Stimulated activated CD4-positive, alpha-beta T cell treated with anti-CD3 and anti-CD28 coated beads, Interleukin-15, amount 100 ng/mL, for 1 hour (primary cell): ENCODE measurements at regions not wholly inside any gene's neighbourhood (a gene's known extent, or its start where the extent isn't known, plus 50 kb on each side); places are given as distances from the start of the nearest gene placed in this dataset.

Experiments
- DNase-seq, 2 donors: peaks; one replicate each; pipeline ENCODE4 v3.0.0-alpha.2; 2020; ENCODE audit warnings: low read depth in 1 of 2, low spot score in 1 of 2

DNA sequence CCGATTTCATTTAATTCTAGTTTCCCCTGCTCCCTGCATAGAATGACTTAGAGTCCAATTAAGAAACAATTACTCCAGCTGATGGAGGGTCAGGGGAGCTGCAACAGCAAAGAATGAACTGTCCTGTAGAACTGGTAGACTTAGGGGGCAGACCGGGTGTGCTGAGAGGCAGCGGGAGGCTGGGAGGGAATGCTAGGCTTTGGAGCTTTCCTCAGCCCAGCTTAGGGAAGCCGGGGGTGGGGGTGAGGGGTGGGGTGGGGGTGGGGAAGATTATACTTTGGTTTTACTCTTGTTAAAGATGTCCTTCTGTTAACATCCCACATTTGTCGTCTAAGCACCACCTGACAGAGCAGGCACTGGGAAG lies 458.6 kb upstream of the ASIC2 start:
- no peak for DNase-seq

DNA sequence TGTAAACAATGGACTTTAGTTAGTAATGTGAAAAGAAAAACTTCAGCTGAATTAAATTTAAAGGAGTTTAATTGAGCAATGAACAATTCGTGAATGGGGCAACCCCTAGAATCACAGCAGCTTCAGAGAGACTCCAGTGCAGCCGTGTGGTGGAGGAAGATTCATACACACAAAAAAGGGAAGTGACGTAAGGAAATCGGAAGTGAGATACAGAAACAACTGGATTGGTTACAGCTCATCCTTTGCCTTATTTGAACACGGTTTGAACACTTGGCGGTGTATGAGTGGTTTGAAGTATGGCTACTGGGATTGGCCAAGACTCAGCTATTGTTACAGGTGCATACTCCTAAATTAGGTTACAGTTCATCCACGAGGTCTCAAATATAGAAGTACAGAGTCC lies 460.4 kb upstream of the ASIC2 start:
- no peak for DNase-seq

DNA sequence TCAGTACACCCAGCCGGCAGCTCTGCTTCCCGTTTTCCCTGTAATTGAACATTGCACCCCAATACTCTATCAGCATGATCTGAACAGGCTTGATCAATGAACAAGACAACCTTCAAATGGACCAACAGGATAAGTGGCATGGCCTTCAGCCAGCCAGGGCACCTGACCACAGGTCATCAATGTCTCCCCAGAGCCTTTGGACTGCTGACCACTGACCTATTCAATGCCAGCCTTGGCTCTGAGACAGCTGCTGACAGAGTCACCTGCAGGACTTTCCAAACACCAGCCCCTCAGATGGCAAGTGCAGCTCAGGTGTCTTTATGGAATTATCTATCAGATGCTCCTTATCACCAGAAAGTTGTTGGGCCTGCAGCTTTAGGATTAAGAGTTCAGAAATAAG lies 462.9 kb upstream of the ASIC2 start:
- DNase-seq, result no peak

DNA sequence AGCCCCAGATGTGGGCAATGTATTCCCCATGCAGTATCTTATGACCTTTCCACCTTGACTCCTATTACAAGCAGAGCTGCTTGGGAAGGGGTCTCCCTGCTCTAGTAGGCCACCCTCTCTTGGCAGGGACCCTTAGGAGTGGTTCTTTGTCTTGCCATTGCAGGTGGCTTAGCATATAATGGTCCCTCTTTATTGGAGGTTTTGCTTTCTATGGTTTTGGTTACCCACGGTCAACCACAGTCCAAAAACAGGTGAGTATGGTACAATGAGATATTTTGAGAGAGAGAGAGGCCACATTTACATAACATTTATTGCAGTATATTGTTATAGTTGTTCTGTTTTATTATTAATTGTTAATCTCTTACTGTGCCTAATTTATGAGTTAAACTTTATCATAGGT lies 472.8 kb upstream of the ASIC2 start:
- DNase-seq, result no peak

DNA sequence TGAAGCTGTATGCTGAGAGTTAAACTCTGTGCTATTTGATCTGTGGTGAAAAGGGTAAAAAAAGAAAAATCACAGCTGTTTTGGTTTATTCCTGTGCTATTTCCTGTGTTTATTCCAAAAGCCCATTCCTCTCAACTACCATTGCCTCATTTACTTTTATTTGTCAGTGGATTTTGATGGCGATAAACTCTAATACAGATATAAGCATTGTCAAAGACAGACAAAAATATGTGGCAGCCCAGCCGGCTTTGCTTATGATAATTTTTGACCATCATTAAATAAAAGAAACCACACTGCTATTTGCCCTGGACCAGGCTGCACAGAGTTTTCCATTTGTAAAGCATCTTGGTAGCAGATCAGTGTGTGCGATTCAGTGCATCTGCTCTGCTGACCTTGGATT lies 473.6 kb upstream of the ASIC2 start:
- DNase-seq, result no peak

DNA sequence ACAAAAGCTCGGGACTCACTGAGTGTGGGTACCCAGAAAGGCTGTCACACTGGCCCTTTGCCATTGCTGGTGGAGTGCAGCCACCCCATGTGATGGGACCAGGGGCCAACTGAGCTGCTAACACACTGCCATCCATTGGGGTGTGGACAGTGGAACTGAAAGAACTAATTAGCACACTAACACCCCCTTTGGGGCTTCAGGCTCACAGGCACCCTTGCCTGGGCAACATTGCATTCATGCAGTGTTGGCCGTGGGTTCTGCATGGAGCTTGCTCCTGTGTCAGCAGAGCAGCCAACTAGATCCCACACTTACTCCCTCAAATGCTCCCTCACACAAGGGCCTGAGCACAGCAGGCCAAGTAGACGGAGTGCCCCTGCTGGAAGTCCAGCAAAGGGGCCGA lies 476.0 kb upstream of the ASIC2 start:
- no peak for DNase-seq

GRCh38 chr17:33776304-33776703 lies 478.8 kb upstream of the CCL2 start:
- no peak for DNase-seq

GRCh38 chr17:33776903-33777302 lies 478.2 kb upstream of the CCL2 start:
- no peak for DNase-seq

DNA sequence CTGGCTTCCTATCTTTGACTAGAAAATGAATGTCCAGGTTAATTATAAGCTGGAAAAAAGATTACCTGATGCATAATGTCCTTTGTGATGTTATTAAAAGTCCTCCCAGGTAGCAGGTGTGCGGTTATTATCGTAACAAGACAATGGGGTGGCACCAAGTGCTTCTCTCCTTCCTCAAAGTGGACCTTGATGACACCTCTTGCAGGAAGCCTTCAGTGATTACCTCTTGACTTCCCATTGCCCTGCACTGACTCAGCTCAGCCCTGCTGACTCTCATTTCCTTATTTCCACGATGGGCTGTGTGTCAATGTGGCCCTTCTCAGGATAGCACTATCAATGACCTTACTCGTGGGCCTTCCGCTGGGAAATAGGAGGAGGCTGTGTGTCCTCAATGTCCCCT lies 477.4 kb upstream of the CCL2 start:
- DNase-seq, result no peak

DNA sequence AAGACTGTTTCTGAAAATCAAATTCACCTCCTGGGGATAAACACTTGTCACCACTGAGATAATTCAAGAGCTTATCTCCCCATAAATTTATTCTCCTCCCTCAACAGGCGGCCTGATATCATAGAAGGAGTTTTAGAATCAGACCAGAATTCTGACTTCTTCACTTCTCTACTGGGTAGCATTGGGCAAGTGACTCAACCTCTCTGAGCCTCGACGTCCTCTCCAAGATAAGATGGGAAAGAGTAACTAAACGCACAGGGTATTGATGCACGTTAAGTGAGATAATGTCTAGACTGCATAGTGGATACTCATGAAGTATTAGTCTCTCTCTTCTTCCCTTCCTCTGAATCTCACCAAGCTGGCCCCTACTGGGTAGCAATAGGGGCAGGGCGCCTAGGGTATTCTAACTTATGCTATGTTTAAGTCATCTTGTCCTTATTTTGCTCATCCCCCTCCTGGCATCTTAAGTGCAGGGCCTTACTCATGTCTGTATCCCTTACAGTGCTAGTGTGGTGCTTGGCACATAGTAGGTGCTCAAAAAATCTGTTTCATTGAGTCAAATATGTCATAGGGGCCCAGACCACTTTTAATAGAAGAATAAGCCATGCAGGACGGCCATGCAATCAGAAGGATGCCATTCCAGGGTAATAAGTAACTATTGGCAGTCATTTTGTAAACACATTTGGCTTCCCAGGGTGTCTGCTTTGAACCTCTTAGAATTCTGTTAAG lies 476.4 kb upstream of the CCL2 start:
- no peak for DNase-seq

GRCh38 chr17:33779234-33779591 lies 475.9 kb upstream of the CCL2 start:
- no peak for DNase-seq

- no peak for DNase-seq
These were observed 469.8 kb upstream of the CCL2 start for GRCh38 chr17:33785281-33785680.

DNA sequence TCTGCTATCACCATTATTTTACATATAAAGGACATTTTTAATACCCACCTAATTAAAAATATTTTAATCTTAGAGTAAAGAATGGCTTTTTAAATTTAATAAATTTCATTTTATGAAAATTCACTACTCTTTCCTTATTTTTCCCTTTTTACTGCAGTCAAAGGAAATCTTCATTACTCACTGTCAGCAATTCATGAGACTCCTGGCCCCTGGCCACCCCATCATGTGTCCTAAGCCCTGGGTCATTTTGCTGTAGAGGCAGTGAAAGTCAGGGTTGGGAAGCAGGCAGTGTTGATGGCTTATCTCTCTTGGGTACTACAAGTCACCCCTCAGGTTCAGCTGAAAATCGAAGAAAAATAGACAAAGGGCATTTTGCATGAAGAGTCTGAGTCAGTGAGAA lies 468.6 kb upstream of the CCL2 start:
- no peak for DNase-seq

DNA sequence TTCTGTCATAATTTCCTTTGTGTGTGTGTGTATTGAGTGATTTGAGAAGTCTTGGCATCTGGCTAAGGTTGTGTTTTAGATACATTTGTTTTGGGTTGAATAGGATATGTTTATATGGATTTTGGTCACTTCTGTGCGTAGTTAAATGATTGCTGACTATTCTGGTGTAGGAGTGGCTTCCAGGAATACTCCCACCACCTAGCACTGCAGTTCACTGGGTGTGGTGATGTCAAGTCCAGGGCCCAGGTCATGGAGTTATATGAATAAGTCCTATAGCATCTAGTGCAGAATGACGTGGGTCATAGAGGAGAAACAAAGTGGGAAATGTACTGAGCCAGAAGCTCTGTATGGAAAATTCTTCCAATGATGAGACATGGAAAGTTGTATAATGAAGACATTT lies 465.4 kb upstream of the CCL2 start:
- DNase-seq, result no peak

DNA sequence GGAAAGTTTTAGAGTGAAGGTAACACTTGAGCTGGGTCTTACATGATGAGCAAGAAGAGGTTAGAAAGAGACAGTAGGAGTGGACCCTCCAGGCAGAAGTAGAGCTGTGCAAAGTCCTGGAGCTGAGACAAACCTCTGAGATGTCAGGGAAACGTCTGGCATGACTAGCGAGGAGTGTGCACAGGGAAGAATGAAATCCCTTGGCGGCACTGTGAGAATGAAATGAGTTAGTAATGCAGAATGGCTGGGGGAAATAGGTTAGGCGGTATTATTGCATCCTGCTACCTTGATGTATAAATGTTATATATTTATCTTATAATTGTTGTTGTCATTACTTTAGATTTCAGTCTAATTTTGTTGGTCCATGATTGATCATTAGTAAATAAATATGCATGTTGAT lies 457.9 kb upstream of the CCL2 start:
- no peak for DNase-seq

- DNase-seq, result no peak
These were observed 456.8 kb upstream of the CCL2 start for GRCh38 chr17:33798308-33798707.

- no peak for DNase-seq
These were observed 452.5 kb upstream of the CCL2 start for GRCh38 chr17:33802349-33803198.

DNA sequence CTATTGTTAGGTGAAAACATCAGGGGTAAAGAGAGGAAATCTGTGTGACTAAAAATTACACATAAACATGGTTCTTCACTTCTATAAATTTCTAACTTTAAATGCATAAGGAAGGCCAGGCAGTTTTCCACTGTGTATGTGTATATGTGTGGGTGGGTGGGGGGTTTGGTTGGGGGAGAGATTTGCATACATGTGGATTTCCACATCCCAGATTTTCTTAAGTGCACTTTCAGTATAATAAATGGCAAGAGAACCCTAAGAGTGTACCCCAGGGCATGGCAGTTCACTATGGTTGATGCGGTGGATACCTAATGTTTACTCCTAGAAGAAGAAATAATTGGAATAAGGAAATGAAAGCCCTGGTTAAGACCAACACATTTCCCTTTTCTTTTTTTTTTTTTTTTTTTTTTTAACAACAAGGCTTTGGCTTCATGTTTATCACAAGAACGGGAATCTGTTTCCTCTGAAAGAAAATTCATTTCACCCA lies 451.8 kb upstream of the CCL2 start:
- no peak for DNase-seq

- no peak for DNase-seq
These were observed 451.4 kb upstream of the CCL2 start for GRCh38 chr17:33803686-33804085.

DNA sequence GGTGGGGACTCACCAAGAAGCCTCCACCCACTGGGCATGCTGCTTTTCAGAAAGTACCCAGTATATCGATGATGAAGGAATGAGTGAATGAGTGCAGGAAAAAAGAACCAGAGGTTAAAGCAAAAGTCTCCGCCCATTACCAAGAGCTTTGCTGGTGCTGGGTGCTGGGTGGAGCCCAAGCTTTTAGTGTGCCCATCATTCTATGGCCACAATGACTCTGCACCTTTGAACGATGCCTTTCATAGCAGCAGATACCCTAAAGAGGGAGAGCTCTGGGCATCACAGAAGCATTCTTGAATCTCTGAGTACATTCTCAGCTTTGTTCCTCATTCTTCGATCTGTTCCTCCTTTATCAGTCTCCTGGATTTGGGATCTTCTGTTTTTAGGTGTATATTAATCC lies 450.7 kb upstream of the CCL2 start:
- no peak for DNase-seq

GRCh38 chr17:33806631-33807030 lies 448.5 kb upstream of the CCL2 start:
- DNase-seq, result no peak

DNA sequence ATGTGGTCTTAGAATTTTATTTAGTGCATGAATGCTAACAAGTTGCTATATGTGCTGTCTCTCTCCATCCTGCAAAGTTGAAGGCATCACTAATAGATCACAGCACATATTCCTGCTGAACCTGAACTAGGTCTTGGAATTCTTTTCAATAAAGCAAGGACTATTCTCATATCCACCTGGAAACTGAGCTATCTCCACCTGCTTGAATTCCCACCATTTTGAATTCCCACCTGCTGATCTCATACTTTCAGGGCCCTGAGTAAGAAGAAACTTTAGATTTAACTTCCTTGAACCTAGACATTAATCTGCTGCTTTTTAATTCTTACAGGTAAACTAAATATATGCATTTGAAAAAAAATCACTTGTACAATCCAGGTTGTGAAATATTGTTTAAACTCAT lies 445.3 kb upstream of the CCL2 start:
- no peak for DNase-seq
